H1 (cell line): ENCODE measurements at regions not wholly inside any gene's neighbourhood (a gene's known extent, or its start where the extent isn't known, plus 50 kb on each side); places are given as distances from the start of the nearest gene placed in this dataset.

Source experiments
- CTCF ChIA-PET: fragments of 300-600 bp; sonication (Branson Sonifier 250); formaldehyde crosslinking; loops from one replicate; lab custom pipeline; 2021; ENCODE audit not compliant: partially characterized antibody; lab: Charles Lee
- POLR2A ChIA-PET: fragments of 300-600 bp; sonication (Branson Sonifier 250); formaldehyde crosslinking; loops from one replicate; lab custom pipeline; 2021; ENCODE audit warnings: inconsistent platforms; ENCODE audit not compliant: partially characterized antibody; lab: Charles Lee
- DNase-seq, 2 experiments: peaks; one replicate each; pipeline versions ENCODE4 v3.0.0 to v3.0.0-alpha.2; 2010 to 2022; ENCODE audit warnings: low spot score in 2 of 2, low read depth in 1 of 2, mixed read lengths in 1 of 2
- FAIRE-seq: peaks from 2 replicates; lab custom pipeline; 2011; peaks lifted over from hg19 to GRCh38; lab: Jason Lieb, UNC
- H2AFZ ChIP-seq: 2 replicates; pipeline ENCODE4 v1.8.1; 2012; ENCODE audit warnings: low read length, inconsistent platforms
- H2AK5ac ChIP-seq: 2 replicates; pipeline ENCODE4 v1.6.1; 2013; ENCODE audit warnings: low read depth, low read length
- H2BK120ac ChIP-seq: replicated peaks from 2 replicates; pipeline ENCODE3; 2013; ENCODE audit warnings: low read depth, low read length, inconsistent platforms
- H2BK12ac ChIP-seq: 2 replicates; pipeline ENCODE4 v1.6.1; 2013; ENCODE audit warnings: low read depth, low read length
- H2BK15ac ChIP-seq: 2 replicates; pipeline ENCODE4 v1.6.1; 2013; ENCODE audit warnings: low read length
- H2BK20ac ChIP-seq: 2 replicates; pipeline ENCODE4 v1.6.1; 2013; ENCODE audit warnings: low read length
- H2BK5ac ChIP-seq: 2 replicates; pipeline ENCODE4 v1.6.1; 2013; ENCODE audit warnings: low read depth, low read length
- H3K14ac ChIP-seq: 2 replicates; pipeline ENCODE4 v1.6.1; 2013; ENCODE audit warnings: inconsistent platforms; ENCODE audit not compliant: insufficient read length
- H3K18ac ChIP-seq: 2 replicates; pipeline ENCODE4 v1.6.1; 2013; ENCODE audit warnings: low read length; ENCODE audit errors: extremely low read depth
- H3K23ac ChIP-seq: 2 replicates; pipeline ENCODE4 v1.6.1; 2013; ENCODE audit warnings: inconsistent platforms; ENCODE audit not compliant: insufficient read length
- H3K23me2 ChIP-seq: 2 replicates; pipeline ENCODE4 v1.6.1; 2013; ENCODE audit warnings: low read depth, low read length
- H3K27ac ChIP-seq: 2 replicates; pipeline ENCODE4 v1.6.1; 2011; ENCODE audit warnings: low read depth, low read length, inconsistent platforms
- H3K27me3 ChIP-seq, 4 experiments: replicated peaks in 1 of 4; 1 replicate in 1 of 4; 2 replicates in 3 of 4; pipeline versions ENCODE4 v1.6.1 to v1.8.1; 2011 to 2013; ENCODE audit warnings: low read length in 3 of 4, mild to moderate bottlenecking in 3 of 4, inconsistent platforms in 2 of 4, mixed read lengths in 2 of 4, moderate library complexity in 1 of 4; ENCODE audit not compliant: control insufficient read depth in 3 of 4, insufficient read depth in 3 of 4; ENCODE audit errors: extremely low read depth in 1 of 4
- H3K36me3 ChIP-seq, 4 experiments: 2 replicates each; pipeline versions ENCODE4 v1.6.1 to v1.8.1; 2011 to 2013; ENCODE audit warnings: mild to moderate bottlenecking in 4 of 4, low read length in 3 of 4, moderate library complexity in 2 of 4, control low read depth in 1 of 4, inconsistent platforms in 1 of 4; ENCODE audit not compliant: insufficient read depth in 4 of 4, control insufficient read depth in 2 of 4
- H3K4ac ChIP-seq: replicated peaks from 2 replicates; pipeline ENCODE3; 2013; ENCODE audit warnings: low read length, low read depth, mixed read lengths, inconsistent platforms; ENCODE audit not compliant: insufficient read length
- H3K4me1 ChIP-seq, 4 experiments: replicated peaks in 1 of 4; 1 replicate in 1 of 4; 2 replicates in 3 of 4; pipeline versions ENCODE4 v1.6.1 to v1.8.1; 2011 to 2013; ENCODE audit warnings: low read length in 3 of 4, inconsistent platforms in 2 of 4, mixed read lengths in 1 of 4; ENCODE audit not compliant: insufficient read depth in 4 of 4, control insufficient read depth in 3 of 4
- H3K4me2 ChIP-seq, 2 experiments: 2 replicates each; pipeline versions ENCODE4 v1.6.1 to v1.8.1; 2011 to 2013; ENCODE audit warnings: low read depth in 2 of 2, low read length in 2 of 2, control low read depth in 1 of 2, inconsistent platforms in 1 of 2, mild to moderate bottlenecking in 1 of 2; ENCODE audit not compliant: insufficient read depth in 1 of 2
- H3K4me3 ChIP-seq, 4 experiments: fragments of 200-600, 300-600 bp in 1 of 4; sonication (generic), shearing (Covaris generic), sonication (Bioruptor Twin) in 1 of 4; 2 replicates each; pipeline versions ENCODE4 v1.5.1 to v1.8.1; 2011 to 2016; ENCODE audit warnings: low read length in 4 of 4, low read depth in 3 of 4, control low read depth in 2 of 4, inconsistent platforms in 2 of 4, mild to moderate bottlenecking in 2 of 4, mixed read lengths in 1 of 4, moderate library complexity in 1 of 4; ENCODE audit not compliant: insufficient read depth in 2 of 4; ENCODE audit errors: extremely low read depth in 1 of 4
- H3K56ac ChIP-seq: replicated peaks from 2 replicates; pipeline ENCODE3; 2013; ENCODE audit warnings: low read depth, mild to moderate bottlenecking, mixed read lengths, low read length, inconsistent platforms; ENCODE audit not compliant: insufficient read length
- H3K79me1 ChIP-seq: 2 replicates; pipeline ENCODE4 v1.6.1; 2013; ENCODE audit warnings: low read depth, low read length, control low read depth
- H3K79me2 ChIP-seq, 2 experiments: 2 replicates each; pipeline versions ENCODE4 v1.6.1 to v1.8.1; 2012 to 2013; ENCODE audit warnings: low read length in 2 of 2, mild to moderate bottlenecking in 2 of 2, inconsistent platforms in 1 of 2; ENCODE audit not compliant: insufficient read depth in 2 of 2, control insufficient read depth in 1 of 2
- H3K9ac ChIP-seq, 4 experiments: replicated peaks in 1 of 4; 1 replicate in 1 of 4; 2 replicates in 3 of 4; pipeline versions ENCODE4 v1.6.1 to v1.8.1; 2011 to 2013; ENCODE audit warnings: low read depth in 3 of 4, low read length in 3 of 4, control low read depth in 2 of 4, mild to moderate bottlenecking in 2 of 4, moderate library complexity in 2 of 4, inconsistent platforms in 1 of 4; ENCODE audit errors: extremely low read depth in 1 of 4
- H3K9me3 ChIP-seq, 2 experiments: 2 replicates each; pipeline versions ENCODE4 v1.6.1 to v1.8.1; 2012 to 2013; ENCODE audit warnings: mild to moderate bottlenecking in 2 of 2, moderate library complexity in 2 of 2, control low read depth in 1 of 2, inconsistent platforms in 1 of 2, low read depth in 1 of 2, low read length in 1 of 2, mixed read lengths in 1 of 2; ENCODE audit not compliant: insufficient read depth in 2 of 2
- H4K20me1 ChIP-seq, 2 experiments: replicated peaks in 1 of 2; 2 replicates each; pipeline versions ENCODE3 to v1.8.1; 2011 to 2013; ENCODE audit warnings: inconsistent platforms in 2 of 2, low read length in 2 of 2, mild to moderate bottlenecking in 1 of 2; ENCODE audit not compliant: insufficient read depth in 2 of 2, control insufficient read depth in 1 of 2
- H4K5ac ChIP-seq: 2 replicates; pipeline ENCODE4 v1.6.1; 2013; ENCODE audit warnings: low read length, low read depth, mixed read lengths, inconsistent platforms; ENCODE audit not compliant: insufficient read length
- H4K8ac ChIP-seq: 2 replicates; pipeline ENCODE4 v1.8.0; 2013; ENCODE audit warnings: mild to moderate bottlenecking, moderate library complexity, low read length, inconsistent platforms; ENCODE audit not compliant: insufficient read depth; ENCODE audit errors: extremely low read depth
- H4K91ac ChIP-seq: replicated peaks from 2 replicates; pipeline ENCODE3; 2013; ENCODE audit warnings: low read length, mixed read lengths, inconsistent platforms; ENCODE audit not compliant: insufficient read length
- CHD1 ChIP-seq: IDR thresholded peaks from 2 replicates; pipeline ENCODE4 v1.6.1; 2012; ENCODE audit warnings: low read depth, low read length, improper control_type of control experiment
- EGR1 ChIP-seq: IDR thresholded peaks from 2 replicates; pipeline ENCODE4 v1.6.1; 2011; ENCODE audit warnings: low read depth, low read length, borderline replicate concordance
- JUND ChIP-seq: IDR thresholded peaks from 2 replicates; pipeline ENCODE4 v1.6.1; 2011; ENCODE audit warnings: mild to moderate bottlenecking, improper control_type of control experiment, low read length
- KDM4A ChIP-seq: IDR thresholded peaks from one replicate; pipeline ENCODE4 v1.7.1; 2012; ENCODE audit warnings: low read depth, mild to moderate bottlenecking, moderate library complexity, low read length, inconsistent platforms; ENCODE audit not compliant: severe bottlenecking
- NANOG ChIP-seq: IDR thresholded peaks from 2 replicates; pipeline ENCODE4 v1.6.1; 2011; ENCODE audit warnings: low read length, low read depth, mild to moderate bottlenecking, inconsistent platforms; ENCODE audit not compliant: insufficient read depth, poor library complexity, severe bottlenecking
- NRF1 ChIP-seq: IDR thresholded peaks from 2 replicates; pipeline ENCODE4 v1.6.1; 2011; ENCODE audit warnings: mild to moderate bottlenecking, low read depth, low read length, improper control_type of control experiment
- SUZ12 ChIP-seq: fragments of 200-600 bp; sonication (generic); IDR thresholded peaks from 2 replicates; pipeline ENCODE4 v1.6.1; 2012; ENCODE audit warnings: mild to moderate bottlenecking, inconsistent platforms, low read length, moderate library complexity, mixed read lengths
- YY1 ChIP-seq: IDR thresholded peaks from 2 replicates; pipeline ENCODE4 v1.6.1; 2011; ENCODE audit warnings: low read depth, mild to moderate bottlenecking, low read length
- WGBS, 2 experiments: shearing (Covaris generic) in 1 of 2; methylation state at CpG; one replicate each; pipeline versions ENCODE4 v1.1.6 to v1.1.7; 2013 to 2015; ENCODE audit warnings: low lambda C conversion rate in 2 of 2, mixed read lengths in 2 of 2, inconsistent platforms in 1 of 2, low coverage in 1 of 2, missing lambda C conversion rate in 1 of 2; ENCODE audit not compliant: insufficient replicate concordance in 2 of 2, insufficient coverage in 1 of 2, insufficient read length in 1 of 2; ENCODE audit errors: extremely low coverage in 1 of 2, missing lambda C conversion rate in 1 of 2; 5-methylcytosine and 5-hydroxymethylcytosine counted together

- H3K9me3 ChIP-seq = 0 out of 4 replicates have a peak, but pooled peaks cover 0 to 3% of the 10 kb centered on the region in 2 experiments
- no peak overlapping the region for H3K27ac ChIP-seq
- H3K36me3 ChIP-seq = no peaks in the 10 kb centered on the region
- H3K9ac ChIP-seq = no peak overlapping the region
- no peak overlapping the region for H3K4me2 ChIP-seq
- no peak overlapping the region for H4K5ac ChIP-seq
- H3K4me3 ChIP-seq = no peak overlapping the region
- POLR2A ChIA-PET = interaction anchor here (0.6 kb wide), 1 partner anchor 474 kb away, joined by 3 read pairs; no protein-coding TSS in a partner anchor
- no peak overlapping the region for H2AK5ac ChIP-seq
- H3K14ac ChIP-seq = no peak overlapping the region
- H3K23ac ChIP-seq = no peak overlapping the region
- H3K79me1 ChIP-seq = no peaks in the 10 kb centered on the region
- no peak overlapping the region for H2BK120ac ChIP-seq
- H3K4ac ChIP-seq = no peak overlapping the region
- TF ChIP-seq NANOG (no peak), NRF1 (no peak), YY1 (no peak), JUND (no peak), SUZ12 (no peak), EGR1 (no peak), KDM4A (no peak), CHD1 (no peak)
- TF ChIP-seq, all 59 proteins: peak for 0
- Histone ChIP-seq H4K91ac (no peak overlapping the region), H2BK5ac (no peak overlapping the region), H2BK12ac (no peak overlapping the region; the same call in 1 of the 2 replicates), H3K79me2 (no peaks in the 10 kb centered on the region), H2BK15ac (no peak overlapping the region), H3K56ac (no peak overlapping the region), H3K27me3 (no peaks in the 10 kb centered on the region), H4K20me1 (no peaks in the 10 kb centered on the region), H3K4me1 (no peaks in the 10 kb centered on the region), H3K18ac (no peak overlapping the region), H4K8ac (no peak overlapping the region), H3K23me2 (no peaks in the 10 kb centered on the region), H2BK20ac (no peak overlapping the region), H2AFZ (peak overlapping the region; percentile 81; the same call in 1 of the 2 replicates)
- 85% methylated on average over 9 of the region's 9 CpGs; no CpG with 5 or more reads in 1 of the 2 experiments for WGBS, 2 experiments
- FAIRE-seq (no peak), DNase-seq (no peak)
- CTCF ChIA-PET = interaction anchor here (1.1 to 1.2 kb wide), 2 partner anchors 12 to 290 kb away, joined by 3 to 4 read pairs; no protein-coding TSS in a partner anchor
These were observed 68.5 kb downstream of the CYTL1 start for GRCh38 chr4:4950561-4951290.
